ENCODE measurements at regions not wholly inside any gene's neighbourhood (a gene's known extent, or its start where the extent isn't known, plus 50 kb on each side); places are given as distances from the start of the nearest gene placed in this dataset.

GRCh38 chr9:113695440-113695851 is 180.7 kb upstream of the ZNF618 start:
- no peak for TF ChIP-seq POLR2A (IDR thresholded peaks at IDR 0.05)
- no peak for TF ChIP-seq CTCF (IDR thresholded peaks at IDR 0.05 in 8 of 11, conservative IDR thresholded peaks at IDR 0.05 in 3 of 11)
- TF ChIP-seq POLR2AphosphoS5 (IDR thresholded peaks at IDR 0.05) = no peak

All from spleen (tissue), 7 donors.